ENCODE measurements at regions not wholly inside any gene's neighbourhood (a gene's known extent, or its start where the extent isn't known, plus 50 kb on each side); places are given as distances from the start of the nearest gene placed in this dataset.

DNA sequence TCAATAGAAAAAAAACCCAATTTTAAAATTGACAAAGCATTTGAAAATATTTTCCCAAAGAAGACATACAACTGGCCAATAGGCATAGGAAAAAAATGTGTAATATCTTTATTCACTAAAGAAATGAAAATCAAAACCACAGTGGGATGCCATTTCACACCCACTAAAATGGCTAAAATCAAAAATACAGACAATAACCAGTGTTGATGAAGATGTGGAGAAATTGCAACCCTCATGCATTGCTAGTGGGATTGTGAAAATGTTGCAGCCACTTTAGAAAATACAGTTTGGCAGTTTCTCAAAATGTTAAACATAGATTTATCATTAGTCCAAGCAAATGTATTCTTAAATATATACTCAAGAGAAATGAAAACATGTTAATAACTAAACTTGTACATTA, 315.1 kb upstream of the GPR149 start:
- Histone ChIP-seq H3K79me2 (no peaks in the 10 kb centered on the region), H3K27me3 (ENCODE audit: control insufficient read depth, insufficient read depth, low read length) (no peaks in the 10 kb centered on the region), H3K4me2 (ENCODE audit: low read length) (no peak overlapping the region), H2AFZ (no peak overlapping the region), H3K9me3 (ENCODE audit: control insufficient read depth, low read length) (no peaks in the 10 kb centered on the region), H3K27ac (no peak overlapping the region), H3K4me3 (ENCODE audit: low read depth, low read length) (no peak overlapping the region), H3K9ac (no peak overlapping the region), H3K4me1 (no peaks in the 10 kb centered on the region), H3K36me3 (ENCODE audit: control insufficient read depth, insufficient read depth, low read length) (no peaks in the 10 kb centered on the region)
- TF ChIP-seq, protein P1, sequence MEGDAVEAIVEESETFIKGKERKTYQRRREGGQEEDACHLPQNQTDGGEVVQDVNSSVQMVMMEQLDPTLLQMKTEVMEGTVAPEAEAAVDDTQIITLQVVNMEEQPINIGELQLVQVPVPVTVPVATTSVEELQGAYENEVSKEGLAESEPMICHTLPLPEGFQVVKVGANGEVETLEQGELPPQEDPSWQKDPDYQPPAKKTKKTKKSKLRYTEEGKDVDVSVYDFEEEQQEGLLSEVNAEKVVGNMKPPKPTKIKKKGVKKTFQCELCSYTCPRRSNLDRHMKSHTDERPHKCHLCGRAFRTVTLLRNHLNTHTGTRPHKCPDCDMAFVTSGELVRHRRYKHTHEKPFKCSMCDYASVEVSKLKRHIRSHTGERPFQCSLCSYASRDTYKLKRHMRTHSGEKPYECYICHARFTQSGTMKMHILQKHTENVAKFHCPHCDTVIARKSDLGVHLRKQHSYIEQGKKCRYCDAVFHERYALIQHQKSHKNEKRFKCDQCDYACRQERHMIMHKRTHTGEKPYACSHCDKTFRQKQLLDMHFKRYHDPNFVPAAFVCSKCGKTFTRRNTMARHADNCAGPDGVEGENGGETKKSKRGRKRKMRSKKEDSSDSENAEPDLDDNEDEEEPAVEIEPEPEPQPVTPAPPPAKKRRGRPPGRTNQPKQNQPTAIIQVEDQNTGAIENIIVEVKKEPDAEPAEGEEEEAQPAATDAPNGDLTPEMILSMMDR (IDR thresholded peaks at IDR 0.05): no peak

DNA sequence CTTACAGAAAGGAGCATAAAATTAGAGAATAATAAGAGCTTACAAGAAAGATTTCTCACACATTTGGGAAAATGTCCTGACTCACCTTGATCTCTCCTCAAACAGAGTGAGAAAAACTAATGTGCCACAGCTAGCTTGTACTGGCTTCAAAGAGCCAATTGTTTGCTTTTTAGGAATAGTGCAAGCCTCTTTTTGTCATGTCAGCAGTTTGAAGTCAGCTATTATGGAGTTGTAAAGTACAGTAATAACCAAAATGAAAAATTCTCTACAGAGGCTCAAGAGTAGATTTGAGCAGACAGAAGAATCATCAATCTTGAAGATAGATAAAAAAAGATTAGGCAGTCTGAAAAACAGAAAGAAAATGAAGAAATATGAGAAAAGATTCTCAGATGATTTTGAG, 313.4 kb upstream of the GPR149 start:
- Histone ChIP-seq H3K27me3 (ENCODE audit: control insufficient read depth, insufficient read depth, low read length) (no peaks in the 10 kb centered on the region), H3K27ac (no peak overlapping the region), H3K9me3 (ENCODE audit: control insufficient read depth, low read length) (no peaks in the 10 kb centered on the region), H2AFZ (no peak overlapping the region), H3K4me3 (ENCODE audit: low read depth, low read length) (no peak overlapping the region), H3K79me2 (no peaks in the 10 kb centered on the region), H3K9ac (no peak overlapping the region), H3K4me1 (no peaks in the 10 kb centered on the region), H3K36me3 (ENCODE audit: control insufficient read depth, insufficient read depth, low read length) (no peaks in the 10 kb centered on the region), H3K4me2 (ENCODE audit: low read length) (no peak overlapping the region)
- TF ChIP-seq, protein P1 (IDR thresholded peaks at IDR 0.05): no peak

DNA sequence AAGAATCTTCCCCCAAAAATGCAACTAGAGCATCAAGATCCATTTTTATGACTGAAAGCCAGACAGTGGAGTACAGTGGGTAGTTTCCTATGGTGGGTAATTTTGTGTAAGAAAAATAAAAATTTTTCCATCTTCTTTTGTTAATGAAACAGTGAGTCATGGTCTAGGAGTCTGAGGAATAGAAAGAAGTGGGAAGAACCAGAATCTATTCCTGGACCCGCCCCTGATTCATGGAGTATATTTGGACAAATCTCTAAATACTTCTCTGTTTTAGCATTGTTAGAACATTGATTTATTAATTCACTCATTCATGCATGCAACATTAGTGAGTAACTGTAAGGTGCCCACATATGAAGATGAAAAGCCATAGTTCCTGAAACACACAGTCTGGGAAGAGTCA, 304.5 kb upstream of the GPR149 start:
- no peaks in the 10 kb centered on the region for H3K79me2 ChIP-seq
- no peaks in the 10 kb centered on the region for H3K4me1 ChIP-seq
- TF ChIP-seq, protein P1 (IDR thresholded peaks at IDR 0.05): no peak
- no peaks in the 10 kb centered on the region for H3K27me3 ChIP-seq (ENCODE audit: control insufficient read depth, insufficient read depth, low read length)
- H3K4me3 ChIP-seq (ENCODE audit: low read depth, low read length): no peak overlapping the region
- no peak overlapping the region for H2AFZ ChIP-seq
- H3K4me2 ChIP-seq (ENCODE audit: low read length): no peak overlapping the region
- no peak overlapping the region for H3K9ac ChIP-seq
- H3K9me3 ChIP-seq (ENCODE audit: control insufficient read depth, low read length): no peaks in the 10 kb centered on the region
- no peak overlapping the region for H3K27ac ChIP-seq
- no peaks in the 10 kb centered on the region for H3K36me3 ChIP-seq (ENCODE audit: control insufficient read depth, insufficient read depth, low read length)

DNA sequence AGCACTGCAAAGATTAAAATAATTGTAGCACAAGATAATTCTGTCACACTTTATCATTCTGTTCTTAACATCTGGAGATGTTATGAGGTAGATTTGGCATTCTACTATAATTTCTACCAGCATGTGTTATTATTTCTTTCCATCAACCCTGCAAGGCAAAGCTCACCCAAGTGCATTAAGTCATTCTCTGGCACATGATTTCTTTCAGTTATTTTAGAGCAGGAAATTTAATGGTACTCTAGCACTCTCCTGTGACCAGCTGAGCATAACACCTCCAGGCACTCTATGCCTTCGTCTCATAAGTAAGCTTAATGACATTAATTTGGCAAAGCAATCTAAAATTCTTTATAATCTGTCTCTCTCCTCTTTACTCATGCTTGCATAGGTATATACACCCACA, 300.2 kb upstream of the GPR149 start:
- H3K9ac ChIP-seq: no peak overlapping the region
- no peak overlapping the region for H3K27ac ChIP-seq
- H3K4me2 ChIP-seq (ENCODE audit: low read length): no peak overlapping the region
- H3K4me1 ChIP-seq: no peaks in the 10 kb centered on the region
- H3K79me2 ChIP-seq: no peaks in the 10 kb centered on the region
- no peaks in the 10 kb centered on the region for H3K9me3 ChIP-seq (ENCODE audit: control insufficient read depth, low read length)
- TF ChIP-seq, protein P1 (IDR thresholded peaks at IDR 0.05): no peak
- H3K36me3 ChIP-seq (ENCODE audit: control insufficient read depth, insufficient read depth, low read length): no peaks in the 10 kb centered on the region
- no peaks in the 10 kb centered on the region for H3K27me3 ChIP-seq (ENCODE audit: control insufficient read depth, insufficient read depth, low read length)
- no peak overlapping the region for H2AFZ ChIP-seq
- no peak overlapping the region for H3K4me3 ChIP-seq (ENCODE audit: low read depth, low read length)

DNA sequence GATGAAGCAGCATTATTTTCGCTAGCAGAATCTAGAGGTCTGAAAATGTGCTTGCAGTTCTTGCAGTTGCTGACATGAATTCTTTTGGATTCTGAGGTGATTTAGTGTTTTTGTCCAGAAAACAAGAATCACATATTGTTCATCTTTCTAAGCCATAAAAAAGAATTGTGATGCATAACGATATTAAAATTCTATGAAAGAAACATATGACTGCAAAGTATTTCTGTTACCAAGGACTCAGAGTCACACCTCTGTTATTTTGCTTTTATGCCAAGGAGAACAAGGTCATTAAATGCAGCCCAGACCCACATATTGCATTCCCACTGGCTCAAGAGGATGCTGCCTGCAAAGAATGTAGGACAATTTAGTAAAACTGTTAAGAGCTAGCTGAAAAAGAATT, 299.8 kb upstream of the GPR149 start:
- H3K27me3 ChIP-seq (ENCODE audit: control insufficient read depth, insufficient read depth, low read length): no peaks in the 10 kb centered on the region
- H3K9me3 ChIP-seq (ENCODE audit: control insufficient read depth, low read length): no peaks in the 10 kb centered on the region
- H3K4me2 ChIP-seq (ENCODE audit: low read length): no peak overlapping the region
- H3K4me3 ChIP-seq (ENCODE audit: low read depth, low read length): no peak overlapping the region
- no peak overlapping the region for H3K27ac ChIP-seq
- no peak overlapping the region for H2AFZ ChIP-seq
- H3K9ac ChIP-seq: no peak overlapping the region
- no peaks in the 10 kb centered on the region for H3K36me3 ChIP-seq (ENCODE audit: control insufficient read depth, insufficient read depth, low read length)
- H3K79me2 ChIP-seq: no peaks in the 10 kb centered on the region
- TF ChIP-seq, protein P1 (IDR thresholded peaks at IDR 0.05): no peak
- no peaks in the 10 kb centered on the region for H3K4me1 ChIP-seq

Data from parathyroid adenoma (tissue), 2 donors.